Thymus (tissue), 11 donors: ENCODE measurements at regions not wholly inside any gene's neighbourhood (a gene's known extent, or its start where the extent isn't known, plus 50 kb on each side); places are given as distances from the start of the nearest gene placed in this dataset.

Experiments
- DNase-seq, 9 donors: peaks; one replicate each; pipeline ENCODE4 v3.0.0-alpha.2; 2013; ENCODE audit warnings: low spot score in 9 of 9, low read depth in 6 of 9, missing footprints in 1 of 9
- H3K27ac ChIP-seq, 2 donors: one replicate each; pipeline ENCODE4 v1.5.1; 2013; ENCODE audit warnings: control low read depth in 1 of 2, low read depth in 1 of 2, low read length in 1 of 2, mild to moderate bottlenecking in 1 of 2, moderate library complexity in 1 of 2
- H3K27me3 ChIP-seq, 2 donors: one replicate each; pipeline ENCODE4 v1.5.1; 2013; ENCODE audit warnings: low read length in 1 of 2; ENCODE audit not compliant: control insufficient read depth in 2 of 2, insufficient read depth in 1 of 2
- H3K36me3 ChIP-seq, 2 donors: one replicate each; pipeline ENCODE4 v1.5.1; 2013; ENCODE audit warnings: low read length in 1 of 2, mild to moderate bottlenecking in 1 of 2, moderate library complexity in 1 of 2; ENCODE audit not compliant: control insufficient read depth in 2 of 2, insufficient read depth in 2 of 2
- H3K4me1 ChIP-seq, 2 donors: one replicate each; pipeline ENCODE4 v1.5.1; 2013; ENCODE audit warnings: low read length in 2 of 2; ENCODE audit not compliant: control insufficient read depth in 2 of 2, insufficient read depth in 2 of 2
- H3K4me3 ChIP-seq, 2 donors: one replicate each; pipeline ENCODE4 v1.5.1; 2013; ENCODE audit warnings: low read length in 2 of 2, control low read depth in 1 of 2, mild to moderate bottlenecking in 1 of 2
- H3K9me3 ChIP-seq, 2 donors: one replicate each; pipeline ENCODE4 v1.5.1; 2013; ENCODE audit warnings: low read length in 1 of 2, mild to moderate bottlenecking in 1 of 2; ENCODE audit not compliant: control insufficient read depth in 2 of 2, insufficient read depth in 1 of 2
- WGBS: extraction: QIAGEN DNeasy Blood & Tissue Kit; methylation state at CpG from one replicate; pipeline ENCODE4 v1.1.7; 2013; 5-methylcytosine and 5-hydroxymethylcytosine counted together
- donor health status: healthy.

DNA sequence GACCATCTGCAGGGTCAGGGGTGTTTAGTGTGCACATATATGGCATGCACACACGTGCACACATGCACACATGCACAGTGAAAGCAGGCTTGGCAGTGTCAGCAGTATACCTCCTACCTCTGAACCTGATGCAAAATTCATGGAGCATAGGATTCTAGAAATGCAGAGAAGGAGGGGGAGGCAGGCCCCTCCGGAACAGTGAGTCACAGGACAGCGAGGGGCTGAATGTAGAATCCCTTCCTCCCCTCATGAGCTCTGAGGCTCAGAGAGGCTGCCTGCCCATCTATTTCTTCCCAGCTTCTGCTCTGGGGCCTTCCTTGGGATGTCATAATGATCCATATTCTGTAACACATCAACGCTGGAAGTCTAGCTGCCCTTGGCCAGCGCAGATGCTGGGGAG, 66.7 kb upstream of the NECTIN1 start:
- WGBS = 93% methylated on average over 5 of the region's 5 CpGs
- no peaks in the 10 kb centered on the region for H3K36me3 ChIP-seq
- peaks cover 0 to 24% of the 10 kb centered on the region in 2 donors for H3K27me3 ChIP-seq
- H3K27ac ChIP-seq = no peak overlapping the region
- no peak for DNase-seq
- H3K4me1 ChIP-seq = no peaks in the 10 kb centered on the region
- H3K4me3 ChIP-seq = no peak overlapping the region
- no peaks in the 10 kb centered on the region for H3K9me3 ChIP-seq

DNA sequence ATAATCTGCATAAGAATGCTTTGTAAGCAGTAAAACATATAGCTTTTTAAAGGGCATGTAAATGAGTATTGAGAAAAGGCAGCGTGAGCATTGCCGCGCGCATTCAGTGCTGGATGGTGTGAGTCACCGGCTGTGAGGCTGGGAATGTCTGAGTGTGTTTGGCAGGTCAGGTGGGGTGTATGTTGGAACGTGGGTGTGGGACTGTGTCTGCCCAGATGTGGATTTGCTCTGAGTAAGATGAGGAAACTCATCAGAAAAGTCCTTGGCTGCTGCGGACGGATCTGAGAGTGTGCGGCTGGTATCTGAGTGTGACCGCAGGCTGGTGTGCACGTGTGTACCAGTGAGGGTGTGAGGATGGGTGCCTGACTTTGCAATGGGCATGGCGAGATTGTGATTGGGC, 66.2 kb upstream of the NECTIN1 start:
- H3K36me3 ChIP-seq = no peaks in the 10 kb centered on the region
- whole genome bisulfite sequencing = 81% methylated on average over 12 of the region's 12 CpGs
- DNase-seq = no peak
- H3K4me1 ChIP-seq = no peaks in the 10 kb centered on the region
- H3K4me3 ChIP-seq = no peak overlapping the region
- H3K27me3 ChIP-seq = peaks cover 0 to 27% of the 10 kb centered on the region in 2 donors
- no peak overlapping the region for H3K27ac ChIP-seq
- H3K9me3 ChIP-seq = no peaks in the 10 kb centered on the region

DNA sequence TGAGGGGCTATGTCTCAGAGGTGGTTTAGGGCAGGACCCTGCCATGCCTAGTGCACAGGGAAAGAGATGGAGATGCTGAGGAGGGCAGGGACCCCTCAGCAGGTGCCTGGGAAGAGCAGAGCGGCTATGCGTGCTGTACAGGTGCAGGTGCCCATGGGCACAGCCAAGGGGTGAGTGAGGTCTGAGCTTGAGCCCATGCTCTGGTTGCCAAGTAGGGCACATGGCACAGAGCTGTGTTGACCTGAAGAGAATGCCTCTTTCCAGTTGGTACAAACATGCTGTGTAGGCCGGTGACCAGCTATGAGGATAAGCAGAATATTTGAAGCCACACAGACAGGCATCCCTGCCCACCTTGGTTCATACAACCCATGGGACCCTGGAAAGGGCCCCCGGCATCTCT, 65.8 kb upstream of the NECTIN1 start:
- DNase-seq = no peak
- Histone ChIP-seq H3K4me3 (no peak overlapping the region), H3K9me3 (no peaks in the 10 kb centered on the region), H3K27ac (no peak overlapping the region), H3K27me3 (peaks cover 0 to 31% of the 10 kb centered on the region in 2 donors), H3K4me1 (no peaks in the 10 kb centered on the region), H3K36me3 (no peaks in the 10 kb centered on the region)
- 96% methylated on average over 4 of the region's 4 CpGs for WGBS

DNA sequence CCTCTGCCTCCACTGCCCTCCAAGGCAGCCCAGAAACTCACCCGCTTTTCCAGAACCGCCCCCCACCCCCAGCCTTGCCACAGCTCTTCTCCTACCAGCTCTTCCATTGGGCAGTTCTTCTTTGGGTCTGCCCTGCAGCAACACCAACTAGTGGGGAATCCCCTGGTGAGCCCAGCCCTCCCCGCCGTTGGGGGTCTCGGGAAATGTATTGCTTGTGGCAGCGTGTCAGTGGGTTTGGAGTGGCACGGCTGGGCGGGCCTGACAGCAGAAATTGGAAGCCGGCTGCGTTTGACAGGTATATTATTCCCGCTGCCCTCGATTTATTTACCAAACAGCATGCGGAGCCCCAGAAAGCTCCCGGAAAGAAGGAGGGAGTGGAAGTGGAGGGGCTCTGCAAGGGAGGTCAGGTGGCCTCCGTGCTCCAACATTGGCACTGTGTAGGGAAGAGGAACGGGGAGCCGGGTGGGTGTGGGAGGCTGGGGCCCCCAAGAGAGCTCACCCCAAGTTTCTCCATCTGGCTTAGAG, 65.2 kb upstream of the NECTIN1 start:
- Histone ChIP-seq H3K27me3 (peaks cover 0 to 35% of the 10 kb centered on the region in 2 donors), H3K27ac (no peak overlapping the region), H3K36me3 (no peaks in the 10 kb centered on the region), H3K9me3 (no peaks in the 10 kb centered on the region), H3K4me3 (no peak overlapping the region), H3K4me1 (no peaks in the 10 kb centered on the region)
- DNase-seq = no peak
- WGBS = 87% methylated on average over 17 of the region's 17 CpGs

DNA sequence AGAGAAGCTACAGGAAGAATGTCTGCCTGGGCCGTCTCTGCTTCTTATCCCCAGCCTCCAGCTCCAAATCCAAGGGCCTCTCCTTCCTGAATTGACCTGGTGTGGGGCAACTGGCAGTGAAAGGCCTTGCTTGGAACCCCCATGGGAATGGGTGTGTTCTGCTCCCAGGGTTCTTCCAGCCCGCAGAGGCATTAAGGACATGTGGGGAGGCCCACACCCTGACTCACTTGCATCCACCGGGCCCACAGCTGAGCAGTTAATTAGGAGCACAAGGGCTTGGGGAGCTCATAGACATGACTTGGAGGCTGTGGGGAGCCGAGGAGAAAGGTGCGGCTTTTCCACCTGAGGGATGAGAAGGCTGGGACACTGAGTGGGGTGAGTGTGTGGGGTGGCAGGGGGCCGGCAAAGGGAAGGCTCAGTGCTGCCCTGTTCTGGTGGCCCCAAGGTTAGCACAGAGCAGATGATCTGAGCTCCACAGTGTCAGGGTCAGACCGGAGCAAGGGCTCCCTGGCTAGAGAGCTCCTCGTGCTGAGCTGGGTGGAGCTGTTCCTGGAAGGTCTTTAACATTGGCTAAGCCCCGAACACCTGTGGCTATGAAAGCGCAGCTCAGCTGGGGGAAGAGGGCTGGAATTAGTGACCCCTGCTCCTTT, 64.5 kb upstream of the NECTIN1 start:
- H3K36me3 ChIP-seq = no peaks in the 10 kb centered on the region
- WGBS = 70% methylated on average over 10 of the region's 10 CpGs

DNA sequence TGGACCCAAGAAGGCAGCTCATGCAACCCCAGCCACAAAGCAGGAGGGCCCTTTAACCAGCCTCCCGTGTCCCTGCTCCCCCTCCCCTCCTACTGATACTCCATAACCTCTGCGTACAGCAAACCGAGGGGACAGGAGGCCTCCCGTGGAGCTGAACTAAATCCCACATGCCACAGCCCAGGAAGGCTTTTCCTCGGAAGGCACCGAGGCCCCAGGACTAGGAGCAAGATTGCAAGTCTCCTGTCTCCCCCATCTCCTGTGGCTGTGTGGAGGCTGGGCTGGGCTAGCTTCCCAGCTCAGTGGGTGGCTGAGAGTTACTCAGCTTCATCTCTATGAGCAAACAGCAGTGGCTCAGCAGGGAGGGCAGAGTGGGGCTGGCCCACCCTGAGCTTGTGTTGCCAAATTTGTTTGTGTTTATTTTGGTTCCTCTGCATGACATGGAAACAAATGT, 62.7 kb upstream of the NECTIN1 start:
- DNase-seq = no peak
- WGBS = 33% methylated on average over 6 of the region's 6 CpGs
- Histone ChIP-seq H3K27me3 (peaks cover 0 to 31% of the 10 kb centered on the region in 2 donors), H3K36me3 (no peaks in the 10 kb centered on the region), H3K27ac (no peak overlapping the region), H3K9me3 (no peaks in the 10 kb centered on the region), H3K4me1 (no peaks in the 10 kb centered on the region), H3K4me3 (no peak overlapping the region)

More for the DNA sequence above, 64.5 kb upstream of the NECTIN1 start:
- H3K9me3 ChIP-seq = no peaks in the 10 kb centered on the region
- no peak overlapping the region for H3K27ac ChIP-seq
- H3K27me3 ChIP-seq = peaks cover 0 to 38% of the 10 kb centered on the region in 2 donors
- no peak for DNase-seq
- no peaks in the 10 kb centered on the region for H3K4me1 ChIP-seq
- H3K4me3 ChIP-seq = no peak overlapping the region

DNA sequence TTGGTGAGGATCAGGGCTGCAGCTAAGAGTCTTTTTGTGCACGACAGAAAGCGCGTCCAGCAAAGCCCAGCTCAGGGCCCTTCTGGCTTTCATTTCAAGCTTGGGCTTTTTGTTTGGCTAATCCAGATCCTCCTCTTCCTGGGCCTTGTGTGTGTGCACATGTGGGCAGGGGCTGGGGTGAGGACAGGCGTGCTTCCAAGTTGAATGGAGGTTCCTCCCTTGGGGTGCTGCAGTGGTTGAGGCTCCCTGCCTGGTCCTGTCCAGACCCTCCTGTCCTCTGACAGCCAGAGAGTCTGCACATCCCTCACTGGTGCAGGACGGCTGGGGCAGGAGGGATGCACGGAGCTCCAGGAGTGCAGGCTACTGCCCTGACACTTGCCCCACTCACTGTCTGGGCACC, 62.0 kb upstream of the NECTIN1 start:
- no peaks in the 10 kb centered on the region for H3K36me3 ChIP-seq
- WGBS = 64% methylated on average over 6 of the region's 6 CpGs
- H3K27ac ChIP-seq = no peak overlapping the region
- H3K4me3 ChIP-seq = no peak overlapping the region
- H3K9me3 ChIP-seq = no peaks in the 10 kb centered on the region
- H3K27me3 ChIP-seq = peaks cover 0 to 25% of the 10 kb centered on the region in 2 donors
- H3K4me1 ChIP-seq = no peaks in the 10 kb centered on the region
- no peak for DNase-seq

DNA sequence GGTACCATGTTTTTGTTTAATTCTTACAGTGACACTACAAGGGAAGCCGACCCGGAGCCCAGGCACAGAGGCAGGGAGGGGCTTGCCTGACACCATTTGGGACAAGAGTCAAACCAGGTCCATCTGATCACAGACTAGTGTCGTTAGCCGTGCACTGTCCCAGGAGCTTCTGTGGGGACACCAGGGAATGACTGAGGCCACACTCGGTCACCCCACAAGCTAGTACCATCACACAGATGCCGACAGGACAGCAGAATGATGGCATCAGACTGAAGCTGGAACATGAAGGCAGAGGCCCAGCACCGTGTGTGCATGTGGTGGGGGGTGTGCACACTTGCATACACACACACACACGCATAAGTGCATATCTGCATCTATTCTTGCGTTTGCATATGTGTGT, 61.5 kb upstream of the NECTIN1 start:
- no peaks in the 10 kb centered on the region for H3K4me1 ChIP-seq
- peaks cover 0 to 25% of the 10 kb centered on the region in 2 donors for H3K27me3 ChIP-seq

DNA sequence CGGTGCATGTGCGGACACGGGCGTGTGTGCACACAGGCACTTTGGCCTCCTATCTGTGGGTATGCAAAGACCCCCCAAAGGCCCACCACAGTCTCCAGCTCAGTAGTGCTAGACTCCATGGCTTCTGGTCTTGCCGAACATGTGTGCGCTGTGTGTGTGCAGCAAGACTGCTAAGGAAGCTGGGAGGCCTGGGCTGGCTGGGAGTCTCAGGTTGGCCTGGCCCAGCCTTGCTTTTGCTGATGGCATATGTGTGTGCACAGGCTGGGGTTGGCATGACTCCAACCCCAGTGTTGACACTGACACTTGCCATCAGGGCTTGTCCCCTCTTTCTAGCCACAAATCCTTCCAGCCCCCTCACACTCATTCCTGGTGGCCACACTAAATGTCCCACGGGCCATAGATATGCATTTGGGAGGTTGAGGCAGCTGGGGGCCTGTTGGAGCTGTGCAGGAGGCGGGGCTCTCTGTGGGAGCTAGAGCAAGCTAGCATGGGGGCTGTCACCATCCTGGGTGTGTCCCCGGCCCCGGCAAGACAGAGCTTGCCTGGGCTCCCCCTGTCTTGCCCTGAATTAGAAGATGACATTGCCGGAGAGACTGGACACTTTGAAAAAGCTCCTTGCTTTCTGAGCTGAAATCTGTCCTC, 60.9 kb upstream of the NECTIN1 start:
- DNase-seq = no peak
- Histone ChIP-seq H3K9me3 (no peaks in the 10 kb centered on the region), H3K4me1 (no peaks in the 10 kb centered on the region), H3K27me3 (peaks cover 0 to 25% of the 10 kb centered on the region in 2 donors), H3K27ac (no peak overlapping the region), H3K4me3 (no peak overlapping the region), H3K36me3 (no peaks in the 10 kb centered on the region)
- WGBS = 80% methylated on average over 11 of the region's 11 CpGs

More for the DNA sequence above, 61.5 kb upstream of the NECTIN1 start:
- Histone ChIP-seq H3K9me3 (no peaks in the 10 kb centered on the region), H3K36me3 (no peaks in the 10 kb centered on the region), H3K4me3 (no peak overlapping the region), H3K27ac (no peak overlapping the region)
- DNase-seq = no peak
- WGBS = 62% methylated on average over 9 of the region's 9 CpGs
